Mesodermal cell (in vitro differentiated cells): ENCODE measurements at regions not wholly inside any gene's neighbourhood (a gene's known extent, or its start where the extent isn't known, plus 50 kb on each side); places are given as distances from the start of the nearest gene placed in this dataset.

Experiments used
- H3K27ac ChIP-seq: 2 replicates; pipeline ENCODE4 v1.7.0; 2013; ENCODE audit warnings: mild to moderate bottlenecking, low read depth, low read length, moderate library complexity; ENCODE audit not compliant: severe bottlenecking
- H3K36me3 ChIP-seq: 2 replicates; pipeline ENCODE4 v1.7.1; 2013; ENCODE audit warnings: mild to moderate bottlenecking, low read length, moderate library complexity; ENCODE audit not compliant: control insufficient read depth, insufficient read depth
- H3K4me1 ChIP-seq: one replicate; pipeline ENCODE4 v1.7.1; 2013; ENCODE audit warnings: mild to moderate bottlenecking, low read length; ENCODE audit not compliant: insufficient read depth, control insufficient read depth, poor library complexity, severe bottlenecking
- H3K4me3 ChIP-seq: 2 replicates; pipeline ENCODE4 v1.7.0; 2013; ENCODE audit warnings: low read length, control low read depth, mild to moderate bottlenecking; ENCODE audit not compliant: insufficient read depth, poor library complexity, severe bottlenecking; ENCODE audit errors: extremely low read depth
- H3K9me3 ChIP-seq: 2 replicates; pipeline ENCODE4 v1.7.1; 2013; ENCODE audit warnings: mild to moderate bottlenecking, low read length, moderate library complexity; ENCODE audit not compliant: control insufficient read depth
- WGBS, 2 experiments: methylation state at CpG; one replicate each; pipeline ENCODE4 v1.1.5; 2013; ENCODE audit warnings: missing lambda C conversion rate in 2 of 2; ENCODE audit not compliant: insufficient coverage in 2 of 2; 5-methylcytosine and 5-hydroxymethylcytosine counted together

DNA sequence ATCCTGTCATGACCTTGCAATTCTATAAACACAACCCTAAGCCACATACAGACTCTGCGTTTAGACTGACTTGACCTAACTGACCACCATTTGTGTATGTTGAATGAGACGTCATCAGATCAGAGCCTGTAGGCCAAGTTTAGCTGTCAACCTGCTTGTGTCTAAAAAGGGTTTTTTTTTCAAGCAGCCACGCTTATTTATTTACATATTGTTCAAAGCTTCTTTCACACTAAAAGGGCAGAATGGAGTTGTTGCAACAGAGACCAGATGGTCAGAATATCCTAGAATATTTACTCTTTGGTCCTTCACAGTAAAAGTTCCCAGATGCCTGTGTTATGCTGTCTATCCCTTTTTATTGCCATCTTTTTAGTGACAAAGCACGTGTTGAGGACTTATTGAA, 307.7 kb upstream of the SLC10A2 start:
- Histone ChIP-seq H3K36me3 (no peaks in the 10 kb centered on the region), H3K4me1 (no peaks in the 10 kb centered on the region), H3K27ac (no peak overlapping the region), H3K4me3 (no peak overlapping the region), H3K9me3 (no peaks in the 10 kb centered on the region)
- 88 to 100% methylated on average over 1 to 3 of the region's 4 CpGs for WGBS, 2 experiments

- no peak overlapping the region for H3K4me3 ChIP-seq
- no peaks in the 10 kb centered on the region for H3K36me3 ChIP-seq
- H3K27ac ChIP-seq = no peak overlapping the region
- WGBS, 2 experiments = 91 to 100% methylated on average over 1 to 2 of the region's 2 CpGs
- H3K9me3 ChIP-seq = no peaks in the 10 kb centered on the region
- H3K4me1 ChIP-seq = no peaks in the 10 kb centered on the region
These were observed 305.1 kb upstream of the SLC10A2 start for GRCh38 chr13:103371271-103371670.

DNA sequence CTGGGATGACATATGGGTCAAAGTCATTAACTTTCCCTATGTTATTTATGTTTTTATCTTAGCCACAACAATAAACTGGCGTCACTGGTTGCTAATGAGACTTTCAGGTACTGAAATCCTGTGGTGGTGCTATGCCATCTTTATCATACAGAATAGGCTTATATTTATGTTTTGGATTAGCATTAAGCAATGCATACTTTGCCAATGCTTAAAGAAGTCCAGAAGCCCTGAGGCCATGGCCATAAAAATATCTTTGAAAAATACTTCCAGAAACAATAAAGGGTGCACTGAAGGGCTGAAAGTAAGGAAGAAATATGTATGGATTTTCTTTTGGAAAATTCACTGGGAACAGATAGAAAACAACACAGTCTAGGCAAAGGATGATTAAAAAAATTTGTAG, 304.6 kb upstream of the SLC10A2 start:
- Histone ChIP-seq H3K9me3 (no peaks in the 10 kb centered on the region), H3K27ac (no peak overlapping the region), H3K4me3 (no peak overlapping the region), H3K36me3 (no peaks in the 10 kb centered on the region), H3K4me1 (no peaks in the 10 kb centered on the region)
- WGBS, 2 experiments = no CpG with 5 or more reads among the region's 1 CpG

- H3K36me3 ChIP-seq = no peaks in the 10 kb centered on the region
- H3K9me3 ChIP-seq = no peaks in the 10 kb centered on the region
- H3K27ac ChIP-seq = no peak overlapping the region
- no peak overlapping the region for H3K4me3 ChIP-seq
- WGBS, 2 experiments = 71 to 86% methylated on average over 1 of the region's 6 CpGs
- H3K4me1 ChIP-seq = no peaks in the 10 kb centered on the region
These were observed 292.2 kb upstream of the SLC10A2 start for GRCh38 chr13:103358255-103358932.

GRCh38 chr13:103356226-103356864, 290.1 kb upstream of the SLC10A2 start:
- Histone ChIP-seq H3K4me1 (no peaks in the 10 kb centered on the region), H3K9me3 (no peaks in the 10 kb centered on the region), H3K36me3 (no peaks in the 10 kb centered on the region), H3K4me3 (no peak overlapping the region), H3K27ac (no peak overlapping the region)
- 94 to 95% methylated on average over 2 of the region's 6 CpGs for WGBS, 2 experiments

- 88 to 100% methylated on average over 2 of the region's 2 CpGs for WGBS, 2 experiments
- Histone ChIP-seq H3K36me3 (no peaks in the 10 kb centered on the region), H3K4me1 (no peaks in the 10 kb centered on the region), H3K27ac (no peak overlapping the region), H3K9me3 (no peaks in the 10 kb centered on the region), H3K4me3 (no peak overlapping the region)
These were observed 288.0 kb upstream of the SLC10A2 start for GRCh38 chr13:103354171-103354570.

- peak overlapping the region; percentile 79 for H3K27ac ChIP-seq
- no peaks in the 10 kb centered on the region for H3K9me3 ChIP-seq
- no peak overlapping the region for H3K4me3 ChIP-seq
These were observed 285.0 kb upstream of the SLC10A2 start for GRCh38 chr13:103351035-103351828.

DNA sequence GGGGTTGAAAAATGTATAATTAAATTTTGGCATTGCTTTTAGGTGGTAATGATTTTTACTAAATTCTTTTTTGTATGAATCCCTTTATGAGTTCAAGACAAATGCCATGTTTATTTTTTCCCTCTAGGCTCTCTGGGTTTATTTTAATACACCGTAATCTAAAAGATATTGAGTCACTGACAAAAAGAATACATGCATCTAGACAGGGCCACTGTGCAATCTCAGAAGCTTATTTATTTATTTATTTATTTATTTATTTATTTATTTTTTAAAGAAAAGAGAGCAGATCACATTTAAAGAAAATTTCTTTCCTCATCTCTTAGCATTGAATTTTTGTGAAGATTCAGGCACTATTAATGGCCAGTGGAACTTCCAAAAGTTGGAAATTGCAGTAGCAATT, 283.9 kb upstream of the SLC10A2 start:
- H3K27ac ChIP-seq = no peak overlapping the region
- H3K9me3 ChIP-seq = no peaks in the 10 kb centered on the region
- H3K4me3 ChIP-seq = no peak overlapping the region
- 83% methylated on average over 1 of the region's 1 CpG; no CpG with 5 or more reads in 1 of the 2 experiments for WGBS, 2 experiments
- no peaks in the 10 kb centered on the region for H3K4me1 ChIP-seq
- H3K36me3 ChIP-seq = no peaks in the 10 kb centered on the region

More at GRCh38 chr13:103351035-103351828, 285.0 kb upstream of the SLC10A2 start:
- WGBS, 2 experiments = 17 to 25% methylated on average over 3 to 7 of the region's 10 CpGs
- Histone ChIP-seq H3K36me3 (no peaks in the 10 kb centered on the region), H3K4me1 (no peaks in the 10 kb centered on the region)

DNA sequence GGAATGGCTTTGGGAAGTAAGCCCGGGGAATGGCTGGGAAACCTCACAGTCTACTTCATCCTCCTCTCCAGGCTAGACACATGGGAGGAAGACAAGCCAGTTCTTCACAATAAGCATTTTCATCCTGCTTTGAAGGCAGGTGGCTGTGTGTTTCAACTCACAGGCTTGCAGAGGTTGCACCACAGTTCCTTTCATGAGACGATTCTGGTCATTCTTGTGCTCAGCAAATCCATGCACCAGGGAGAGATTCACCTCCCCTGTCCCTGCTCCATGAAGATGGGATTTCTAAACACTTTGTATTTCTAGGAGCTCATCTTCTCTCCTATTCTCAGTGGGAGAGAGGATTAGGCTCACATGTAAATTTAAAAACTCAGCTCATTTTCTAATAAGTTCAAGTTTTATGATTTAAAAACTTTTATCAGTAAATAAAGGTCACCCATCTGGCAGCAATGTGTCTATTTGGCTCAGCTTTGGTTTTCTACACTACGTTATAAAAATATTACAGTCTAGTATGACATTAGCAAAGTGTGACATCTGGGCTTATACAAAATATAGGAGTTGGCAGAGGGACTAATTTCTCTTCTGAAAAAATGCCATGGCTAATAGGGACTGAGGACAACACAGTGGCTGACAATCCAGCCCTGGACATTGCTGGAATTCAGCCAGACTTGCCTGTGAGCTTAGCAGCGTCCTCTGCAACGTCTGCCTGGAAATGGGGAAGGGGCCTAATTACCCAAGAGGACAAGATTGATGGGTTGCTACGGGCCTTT, 283.2 kb upstream of the SLC10A2 start:
- Histone ChIP-seq H3K27ac (no peak overlapping the region), H3K4me1 (no peaks in the 10 kb centered on the region), H3K9me3 (no peaks in the 10 kb centered on the region), H3K4me3 (no peak overlapping the region), H3K36me3 (no peaks in the 10 kb centered on the region)
- 52 to 75% methylated on average over 2 to 4 of the region's 6 CpGs for WGBS, 2 experiments

- WGBS, 2 experiments = no CpG with 5 or more reads among the region's 3 CpGs
- Histone ChIP-seq H3K27ac (no peak overlapping the region), H3K4me3 (no peak overlapping the region), H3K4me1 (no peaks in the 10 kb centered on the region), H3K9me3 (no peaks in the 10 kb centered on the region), H3K36me3 (no peaks in the 10 kb centered on the region)
These were observed 269.0 kb upstream of the SLC10A2 start for GRCh38 chr13:103335241-103335640.
